GM12864 (cell line): ENCODE measurements at regions not wholly inside any gene's neighbourhood (a gene's known extent, or its start where the extent isn't known, plus 50 kb on each side); places are given as distances from the start of the nearest gene placed in this dataset.
"Not testable (repeated sequence)": the region's sequence is repeated elsewhere in the genome, so short reads cannot be mapped to it uniquely, and the experiment has no call there.

Source experiments
- DNase-seq: peaks from one replicate; pipeline ENCODE4 v3.0.0-alpha.2; 2011; ENCODE audit warnings: low read depth
- H3K4me3 ChIP-seq: 2 replicates; pipeline ENCODE4 v1.5.1; 2011; ENCODE audit warnings: mild to moderate bottlenecking, low read depth, low read length, control low read depth

DNA sequence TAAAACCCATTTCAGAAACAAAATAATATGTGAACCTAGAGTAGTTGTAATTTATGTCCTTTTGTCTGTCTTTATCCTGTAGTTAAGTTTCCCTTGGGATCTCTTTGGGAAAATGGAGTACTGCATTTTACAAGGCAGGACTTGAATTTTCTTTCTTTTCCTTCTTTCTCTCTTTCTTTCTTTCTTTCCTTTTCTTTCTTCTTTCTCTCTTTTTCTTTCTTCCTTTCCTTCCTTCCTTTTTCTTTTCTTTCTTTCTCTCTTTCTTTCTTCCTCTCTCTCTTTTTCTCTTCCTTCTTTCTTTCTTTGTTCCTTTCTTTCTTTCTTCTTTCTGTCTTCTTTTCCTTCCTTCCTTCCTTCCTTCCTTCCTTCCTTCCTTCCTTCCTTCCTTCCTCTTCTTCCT is 126.6 kb upstream of the NOTCH2NLA start:
- H3K4me3 ChIP-seq, result not testable (repeated sequence)

DNA sequence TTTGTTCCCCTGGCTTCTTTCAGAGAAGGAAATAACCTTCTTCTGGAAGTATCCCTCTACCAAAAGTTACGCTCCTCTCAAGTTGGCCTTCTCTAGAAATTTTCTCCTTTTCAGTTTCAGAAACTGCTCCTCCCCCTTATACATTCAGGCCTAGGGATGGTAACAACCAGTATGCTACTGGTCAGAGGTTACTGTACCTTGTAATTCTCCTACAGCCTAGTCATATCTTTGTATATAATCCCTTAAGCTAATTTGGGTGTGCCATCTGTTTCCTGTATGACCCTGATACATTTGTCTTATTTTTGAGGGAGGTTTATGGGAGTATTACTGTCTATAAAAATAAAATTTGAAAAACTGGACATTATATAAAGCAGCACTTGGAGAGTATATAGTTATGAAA is 98.0 kb upstream of the NOTCH2NLA start:
- H3K4me3 ChIP-seq, DNase-seq: not testable (repeated sequence)

More for the DNA sequence above, 126.6 kb upstream of the NOTCH2NLA start:
- not testable (repeated sequence) for DNase-seq

DNA sequence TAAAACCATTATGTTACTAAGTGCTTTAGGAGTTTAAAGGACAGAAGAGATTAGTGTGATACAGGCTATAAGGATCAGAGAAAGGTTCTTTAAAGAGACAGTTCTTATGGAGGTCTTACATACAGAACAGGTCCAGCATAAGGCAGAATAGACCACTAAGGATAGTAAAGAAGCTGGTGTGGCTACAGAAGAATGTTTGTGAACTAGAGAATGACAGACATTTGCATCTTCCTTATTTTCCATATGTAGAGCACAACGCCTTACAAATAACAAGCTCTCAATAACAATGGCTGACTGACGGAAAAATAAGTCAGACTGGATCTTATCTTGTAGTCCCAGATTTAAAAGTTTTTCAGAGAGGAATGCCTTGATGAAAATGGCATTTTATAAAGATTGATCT is 95.6 kb upstream of the NOTCH2NLA start:
- not testable (repeated sequence) for H3K4me3 ChIP-seq, DNase-seq

DNA sequence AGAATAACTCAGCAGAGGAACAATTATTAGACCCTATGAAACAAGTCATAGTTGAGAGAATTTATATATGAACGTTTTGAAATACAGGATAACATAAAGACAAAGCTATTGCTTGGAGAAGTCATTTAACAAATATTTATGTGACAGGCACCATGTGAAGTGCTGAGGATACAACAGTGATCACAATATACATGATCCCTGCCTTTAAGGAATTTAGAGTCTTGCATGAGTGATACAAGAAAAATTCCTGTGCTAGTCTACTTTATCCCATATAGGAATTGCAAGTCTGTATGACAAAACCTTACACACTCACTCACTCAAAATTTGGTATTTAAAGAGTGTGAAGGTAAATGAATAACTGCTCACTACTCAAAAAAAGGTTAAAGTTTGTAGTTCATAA is 94.5 kb upstream of the NOTCH2NLA start:
- DNase-seq, H3K4me3 ChIP-seq: not testable (repeated sequence)

DNA sequence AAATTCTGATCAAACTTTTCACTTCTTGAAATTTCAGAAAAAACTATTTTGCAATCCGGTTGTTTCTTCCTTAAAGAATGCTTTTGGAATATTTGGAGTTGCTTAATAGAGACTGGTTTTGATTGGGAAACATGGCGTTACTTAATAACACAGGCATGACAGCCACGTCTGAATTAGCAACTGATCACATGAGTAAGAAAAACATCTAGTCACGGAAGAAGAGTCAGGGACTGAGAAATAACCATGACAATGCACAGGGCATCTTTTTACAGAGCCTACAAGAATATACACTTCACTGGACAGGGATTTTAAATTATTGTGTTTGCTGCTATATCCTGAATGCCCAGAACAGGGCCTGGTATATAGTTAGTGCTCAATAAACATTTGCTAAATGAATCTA is 94.1 kb upstream of the NOTCH2NLA start:
- DNase-seq, H3K4me3 ChIP-seq: not testable (repeated sequence)

DNA sequence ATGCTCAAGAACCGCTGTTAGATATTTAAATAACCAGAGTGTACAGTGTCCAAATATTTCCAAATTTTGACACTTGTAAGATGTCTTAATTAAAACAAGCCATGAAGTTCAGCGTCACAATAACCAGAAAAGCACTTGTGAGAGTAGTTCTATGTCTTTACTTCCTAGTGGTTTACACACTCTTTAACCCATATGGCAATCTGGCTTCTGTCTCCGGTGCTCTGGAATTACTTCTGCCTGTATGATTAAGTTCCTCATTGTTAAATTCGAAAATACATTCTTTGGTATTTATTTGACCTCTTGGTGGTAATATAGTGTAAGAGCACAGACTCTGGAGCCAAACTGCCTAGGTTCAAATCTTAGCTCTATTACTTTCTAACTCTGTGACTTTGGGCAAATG is 89.9 kb upstream of the NOTCH2NLA start:
- DNase-seq, H3K4me3 ChIP-seq: not testable (repeated sequence)

DNA sequence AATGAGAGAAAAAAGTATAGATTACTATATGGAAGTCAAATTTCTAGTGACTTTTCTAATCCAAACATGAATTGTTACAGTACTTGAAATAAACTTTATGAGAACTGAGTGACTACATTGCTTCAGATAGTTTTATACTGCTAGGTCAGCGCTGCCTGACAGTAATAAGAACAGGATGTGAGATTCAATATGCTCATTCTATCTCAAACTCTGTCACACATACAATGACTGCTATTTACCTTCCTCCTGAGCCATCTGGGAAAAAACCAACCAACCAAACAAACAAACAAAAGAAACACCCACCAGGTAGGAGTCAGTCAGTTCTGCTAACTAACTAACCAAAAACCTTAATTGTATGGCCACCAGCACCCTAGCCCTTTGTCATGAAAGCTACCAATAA is 89.0 kb upstream of the NOTCH2NLA start:
- not testable (repeated sequence) for DNase-seq

DNA sequence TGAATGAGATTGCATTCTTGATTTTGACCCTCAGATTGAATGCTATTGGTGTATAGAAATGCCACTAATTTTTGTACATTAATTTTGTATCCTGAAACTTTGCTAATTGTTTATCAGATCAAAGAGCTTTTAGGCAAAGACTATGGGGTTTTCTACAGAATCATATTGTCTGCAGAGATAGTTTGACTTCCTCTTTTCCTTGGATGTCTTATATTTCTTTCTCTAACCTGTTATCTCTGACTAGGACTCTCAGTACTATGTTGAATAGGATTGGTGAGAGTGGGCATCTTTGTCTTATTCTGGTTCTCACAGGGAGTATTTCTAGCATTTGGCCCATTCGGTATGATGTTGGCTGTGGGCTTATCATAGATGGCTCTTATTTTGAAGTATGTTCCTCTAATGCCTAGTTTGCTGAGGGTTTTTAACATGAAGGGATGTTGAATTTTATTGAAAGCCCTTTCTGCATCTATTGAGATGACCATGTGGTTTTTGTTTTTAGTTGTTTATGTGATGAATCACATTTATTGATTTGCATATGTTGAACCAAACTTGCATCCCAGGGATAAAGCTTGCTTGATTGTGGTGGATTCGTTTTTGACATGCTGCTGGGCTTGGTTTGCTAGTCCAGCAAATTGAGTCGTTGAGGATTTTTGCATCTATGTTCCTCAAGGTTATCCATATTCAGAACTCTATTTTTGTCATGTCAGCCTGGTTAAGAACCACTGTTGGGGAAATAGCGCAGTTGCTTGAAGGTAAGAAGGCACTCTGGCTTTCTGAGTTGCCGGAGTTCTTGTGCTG is 85.8 kb upstream of the NOTCH2NLA start:
- H3K4me3 ChIP-seq, DNase-seq: not testable (repeated sequence)

More for the DNA sequence above, 89.0 kb upstream of the NOTCH2NLA start:
- not testable (repeated sequence) for H3K4me3 ChIP-seq

DNA sequence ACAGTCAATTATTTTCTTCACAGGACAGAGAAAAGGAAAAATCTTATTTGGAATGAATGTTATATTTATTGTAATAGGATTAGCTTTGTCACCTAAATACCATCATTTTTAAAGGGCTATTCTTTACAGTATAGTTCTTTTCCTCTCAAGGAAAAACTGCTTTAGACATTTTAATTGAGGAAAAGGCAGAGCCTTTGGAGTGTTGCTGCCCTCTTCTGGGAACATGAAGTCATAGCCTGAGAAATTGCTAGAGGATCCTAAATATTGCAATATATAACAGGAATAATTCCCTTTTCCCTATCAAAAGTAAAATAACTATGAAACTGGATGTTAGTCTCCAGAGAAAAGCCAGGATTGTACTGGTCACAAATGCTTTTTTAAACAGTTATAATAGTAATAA is 81.8 kb upstream of the NOTCH2NLA start:
- DNase-seq, H3K4me3 ChIP-seq: not testable (repeated sequence)

DNA sequence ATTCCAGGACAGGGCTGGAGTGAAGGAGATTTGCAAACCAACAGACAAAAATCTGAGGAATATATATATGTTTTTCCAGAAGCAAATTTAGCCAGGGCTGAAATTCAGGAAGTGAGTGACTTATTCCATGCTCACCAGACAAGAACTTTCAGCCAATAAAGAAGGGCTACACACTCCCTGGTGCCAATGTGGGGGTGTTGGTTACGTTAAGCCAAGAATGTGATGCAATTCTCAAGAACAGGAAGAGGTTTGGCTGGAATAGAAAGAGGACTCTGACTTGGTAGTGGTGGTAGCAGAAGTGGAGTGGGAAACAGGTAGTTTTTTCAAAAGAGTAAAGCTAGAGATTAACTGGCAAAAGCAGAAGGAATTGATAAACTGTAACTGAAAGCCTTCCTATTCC is 80.6 kb upstream of the NOTCH2NLA start:
- not testable (repeated sequence) for DNase-seq, H3K4me3 ChIP-seq

DNA sequence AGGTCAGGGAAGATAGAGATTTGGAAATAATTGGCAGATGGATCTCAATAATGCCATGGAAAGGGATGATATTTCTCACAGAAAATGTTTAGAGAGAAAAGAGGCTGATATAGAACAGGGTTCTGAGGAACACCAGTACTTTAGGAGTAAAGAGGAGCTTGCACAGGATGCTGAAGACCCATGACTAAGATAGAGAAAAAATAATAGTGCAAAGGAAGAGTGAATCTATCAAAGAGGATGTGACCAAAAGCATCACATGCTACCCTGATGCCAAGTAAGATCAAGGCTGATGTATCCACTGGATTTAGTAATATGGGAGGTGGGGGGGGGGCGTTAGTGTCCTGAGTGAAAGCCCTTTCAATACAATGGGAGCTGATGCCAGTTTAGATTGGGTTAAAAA is 80.1 kb upstream of the NOTCH2NLA start:
- not testable (repeated sequence) for DNase-seq, H3K4me3 ChIP-seq

DNA sequence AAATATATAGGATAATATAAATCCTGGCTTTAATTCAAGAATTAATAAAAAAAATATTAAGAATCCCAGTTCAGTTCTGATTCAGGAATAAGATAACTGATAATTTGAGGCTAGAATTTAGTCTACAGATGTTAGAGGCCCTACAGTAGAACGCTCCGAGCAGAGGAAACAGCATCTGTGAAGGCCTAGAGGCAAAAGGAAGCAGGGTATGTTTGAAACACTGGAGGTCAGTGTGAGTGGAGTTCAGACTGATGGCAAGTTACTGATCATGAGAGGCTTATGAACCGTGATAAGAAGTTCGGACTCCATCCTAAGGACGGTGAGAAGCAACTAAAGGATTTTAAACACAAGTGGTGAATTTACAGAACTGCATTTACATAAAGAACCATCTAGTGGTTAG is 79.3 kb upstream of the NOTCH2NLA start:
- H3K4me3 ChIP-seq, DNase-seq: not testable (repeated sequence)

DNA sequence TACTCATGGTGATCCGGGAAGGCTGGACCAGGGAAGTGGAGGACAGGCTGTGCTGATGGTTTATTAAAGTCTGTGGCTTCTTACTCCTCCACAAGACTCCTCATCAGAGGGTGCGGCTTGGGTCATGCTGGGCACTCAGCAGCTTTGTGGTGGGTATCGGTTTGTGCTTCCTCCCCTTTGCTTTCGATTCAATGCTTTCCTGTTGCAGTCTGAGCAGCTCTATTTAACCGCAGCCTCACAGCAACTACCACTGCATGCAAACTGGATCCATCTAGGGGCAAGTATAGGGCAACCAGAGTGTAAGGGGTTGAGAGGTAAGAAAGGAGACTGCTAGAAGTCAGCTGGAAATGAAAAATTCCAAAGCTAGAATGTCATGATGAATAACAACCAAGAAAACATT is 78.8 kb upstream of the NOTCH2NLA start:
- DNase-seq, H3K4me3 ChIP-seq: not testable (repeated sequence)

DNA sequence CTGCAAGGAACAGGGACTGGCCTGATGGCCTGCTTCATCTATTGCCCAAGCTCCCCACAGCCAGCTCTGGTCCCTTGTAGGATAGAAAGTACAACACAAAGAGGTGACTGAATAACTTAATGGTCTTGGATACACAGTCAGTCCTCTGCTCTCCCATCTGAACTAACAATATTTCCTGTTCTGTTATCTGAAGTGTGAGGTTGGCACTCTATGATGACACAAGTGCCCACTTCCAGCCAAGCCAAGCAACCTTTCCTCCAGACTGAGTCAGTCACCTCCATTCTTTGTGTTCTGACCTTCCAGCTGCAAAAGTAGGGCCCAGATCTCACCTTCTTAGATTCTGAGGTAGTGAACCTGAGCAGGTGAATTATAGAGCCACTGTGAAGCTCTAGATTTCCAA is 77.8 kb upstream of the NOTCH2NLA start:
- H3K4me3 ChIP-seq, DNase-seq: not testable (repeated sequence)

DNA sequence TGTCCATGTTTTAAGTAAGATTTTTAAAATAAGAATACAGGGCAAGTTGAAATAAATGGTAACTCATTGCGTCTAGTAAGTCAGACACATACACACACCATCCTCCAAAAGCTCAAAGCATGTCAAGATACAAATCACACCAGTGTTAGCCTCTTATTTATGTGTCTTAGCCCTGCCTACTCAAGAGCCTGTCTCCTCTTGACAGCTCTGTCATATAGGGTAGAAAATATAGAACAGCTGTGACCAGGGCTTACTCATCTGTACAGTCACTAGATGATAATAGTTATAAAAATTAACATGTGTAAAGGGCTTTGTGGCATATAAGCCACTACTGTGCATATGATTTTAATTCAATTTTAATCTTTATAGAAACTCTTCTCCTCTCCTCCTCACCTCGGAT is 76.6 kb upstream of the NOTCH2NLA start:
- DNase-seq, H3K4me3 ChIP-seq: not testable (repeated sequence)

DNA sequence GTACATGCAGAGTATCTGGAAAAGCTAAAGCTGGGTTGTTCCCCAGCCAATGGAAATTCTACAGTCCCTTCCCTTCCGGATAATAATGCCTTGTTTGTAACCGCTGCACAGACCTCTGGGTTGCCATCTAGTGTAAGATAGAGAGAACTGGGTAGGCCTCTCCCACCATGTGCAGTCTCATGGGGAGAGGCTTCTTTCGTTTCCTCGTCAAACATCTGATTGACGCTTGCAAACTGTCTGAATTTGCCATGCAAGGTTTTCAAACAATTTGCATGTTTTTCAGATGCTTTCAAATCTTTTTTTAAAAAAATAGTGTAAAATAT is 69.7 kb upstream of the NOTCH2NLA start:
- DNase-seq, H3K4me3 ChIP-seq: not testable (repeated sequence)

DNA sequence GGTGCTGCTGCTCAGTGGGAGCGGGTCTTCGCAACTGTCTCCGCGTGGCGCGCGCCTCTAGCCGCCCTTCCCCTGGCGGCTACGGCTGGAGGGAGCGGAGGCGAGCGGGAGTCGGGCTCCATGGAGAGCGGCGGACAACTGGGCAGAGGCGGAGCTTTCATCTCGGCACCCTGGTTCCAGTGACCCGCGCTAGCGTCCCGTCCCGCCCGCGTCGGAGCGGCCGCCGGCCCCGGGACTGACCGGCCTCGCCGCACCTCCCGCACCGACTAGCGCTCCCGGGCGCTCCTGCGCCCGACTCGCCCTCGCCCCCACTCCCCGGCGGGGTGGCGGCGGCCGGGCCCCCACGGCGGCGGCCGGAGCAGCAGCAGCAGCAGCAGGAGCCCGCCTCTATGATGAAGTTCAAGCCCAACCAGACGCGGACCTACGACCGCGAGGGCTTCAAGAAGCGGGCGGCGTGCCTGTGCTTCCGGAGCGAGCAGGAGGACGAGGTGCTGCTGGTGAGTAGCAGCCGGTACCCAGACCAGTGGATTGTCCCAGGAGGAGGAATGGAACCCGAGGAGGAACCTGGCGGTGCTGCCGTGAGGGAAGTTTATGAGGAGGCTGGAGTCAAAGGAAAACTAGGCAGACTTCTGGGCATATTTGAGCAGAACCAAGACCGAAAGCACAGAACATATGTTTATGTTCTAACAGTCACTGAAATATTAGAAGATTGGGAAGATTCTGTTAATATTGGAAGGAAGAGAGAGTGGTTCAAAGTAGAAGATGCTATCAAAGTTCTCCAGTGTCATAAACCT is 69.2 kb upstream of the NOTCH2NLA start:
- DNase-seq, H3K4me3 ChIP-seq: not testable (repeated sequence)

DNA sequence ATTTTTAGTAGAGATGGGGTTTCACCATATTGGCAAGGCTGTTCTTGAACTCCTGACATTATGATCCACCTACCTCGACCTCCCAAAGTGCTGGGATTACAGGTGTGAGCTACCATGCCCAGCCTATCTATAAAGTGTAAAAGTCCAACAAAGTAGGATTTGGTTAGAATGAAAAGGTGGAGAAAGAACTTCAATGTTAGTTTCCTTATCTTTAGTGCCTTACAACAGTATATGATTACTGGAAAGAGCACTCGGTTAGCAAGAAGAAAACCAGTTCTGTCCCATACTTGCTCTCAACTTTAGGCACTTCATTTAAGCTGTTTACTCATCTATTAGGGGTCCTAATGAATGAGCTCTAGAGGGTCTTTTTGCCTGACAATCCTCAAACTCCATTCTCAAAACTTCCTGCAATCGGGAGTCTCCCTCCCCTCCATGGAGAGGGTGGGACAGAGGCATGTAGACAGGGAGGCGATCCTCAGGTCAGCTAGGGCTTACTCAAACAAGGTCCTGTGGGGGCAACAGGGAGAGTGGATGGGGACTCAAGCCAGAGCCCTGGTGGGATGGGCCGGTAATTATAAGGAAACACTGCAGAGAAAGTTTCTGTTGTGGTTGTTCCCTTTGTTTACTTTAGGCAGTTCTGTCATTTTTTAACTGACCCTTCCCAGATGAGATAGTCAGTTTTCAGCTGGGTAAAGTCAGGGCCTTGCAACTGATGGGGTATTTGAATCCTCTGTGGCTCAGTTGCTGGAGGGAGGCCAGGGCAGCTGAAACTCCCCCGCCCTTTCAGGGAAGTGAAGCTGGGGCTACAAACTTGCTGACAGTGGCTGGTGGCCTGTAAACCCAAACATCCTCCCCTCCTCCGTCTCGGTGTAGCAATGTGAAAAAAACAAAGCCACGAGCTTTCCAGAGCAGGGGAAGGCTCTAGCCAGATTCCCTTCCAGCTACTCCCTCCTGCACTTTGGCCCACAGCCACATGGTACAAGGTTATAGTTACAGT is 64.4 kb upstream of the NOTCH2NLA start:
- DNase-seq, H3K4me3 ChIP-seq: not testable (repeated sequence)

DNA sequence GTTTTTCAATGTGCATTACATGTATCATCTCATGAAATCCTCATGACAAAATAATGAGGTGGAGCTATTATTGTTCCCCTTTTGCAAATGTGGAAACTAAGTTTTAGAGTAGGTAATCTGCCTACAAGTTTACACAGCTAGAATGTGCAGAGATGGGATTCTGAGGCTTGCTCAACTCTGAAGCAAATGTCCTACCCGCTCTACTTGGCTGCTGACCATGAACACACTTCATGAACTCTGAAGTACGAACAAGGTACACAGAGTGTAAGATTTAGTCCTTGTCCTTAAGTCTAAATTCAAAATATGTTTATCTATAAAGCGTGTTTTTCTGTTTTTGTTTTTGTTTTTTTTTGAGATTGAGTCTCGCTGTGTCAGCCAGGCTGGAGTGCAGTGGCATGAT is 63.6 kb upstream of the NOTCH2NLA start:
- H3K4me3 ChIP-seq, DNase-seq: not testable (repeated sequence)
